ENCODE measurements at regions not wholly inside any gene's neighbourhood (a gene's known extent, or its start where the extent isn't known, plus 50 kb on each side); places are given as distances from the start of the nearest gene placed in this dataset.

DNA sequence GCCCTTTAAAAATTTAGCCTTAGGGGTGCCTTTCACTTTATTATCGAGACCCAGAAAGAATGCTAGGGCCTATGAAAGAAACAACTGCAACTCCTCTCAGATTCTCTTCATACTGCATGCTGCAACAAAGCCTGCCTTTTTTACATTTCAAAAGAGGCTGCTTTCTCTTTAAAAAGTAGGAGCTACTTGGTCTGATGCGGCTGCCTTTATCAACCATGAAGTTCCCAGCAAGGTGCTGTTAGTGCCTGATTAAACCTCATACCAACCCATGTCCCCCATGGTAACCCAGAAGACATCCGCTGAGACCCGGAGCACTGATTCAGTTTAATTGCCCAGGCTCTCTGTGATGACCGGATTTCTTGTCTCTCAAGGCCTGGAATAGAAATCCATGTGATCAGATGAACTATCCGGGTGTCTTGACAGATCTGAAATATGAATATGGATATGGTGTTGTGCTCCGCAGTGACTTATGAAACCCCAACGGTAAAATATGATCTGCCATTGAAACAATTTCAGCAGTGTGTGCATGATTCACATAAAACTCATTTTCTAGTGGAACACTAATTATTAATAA is 368.3 kb downstream of the ZNF521 start:
- DNase-seq (ENCODE audit: low read depth in 6 of 9, low spot score in 9 of 9) = no peak
- H3K36me3 ChIP-seq (ENCODE audit: control insufficient read depth in 2 of 2, insufficient read depth in 2 of 2, low read length in 1 of 2) = no peaks in the 10 kb centered on the region
- WGBS = 95% methylated on average over 8 of the region's 8 CpGs

DNA sequence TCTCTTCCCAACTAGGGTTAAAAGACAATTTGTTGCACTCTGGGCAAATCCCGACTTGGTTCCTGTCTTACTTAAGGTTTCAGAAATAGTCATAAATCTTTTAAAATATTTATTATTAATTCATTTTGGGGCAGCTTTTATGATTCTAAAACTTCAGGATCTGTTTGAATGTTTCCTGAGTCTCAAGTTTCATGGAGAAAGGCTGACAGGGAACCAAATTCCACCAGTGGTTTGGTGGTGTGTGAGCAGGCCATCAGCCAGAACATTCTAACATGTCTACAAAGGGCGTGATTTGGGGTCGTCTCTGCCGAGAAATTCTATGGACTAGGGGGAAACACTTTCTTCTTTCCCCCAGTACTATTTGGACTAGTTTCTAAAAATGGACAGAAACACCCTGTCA is 366.4 kb downstream of the ZNF521 start:
- no peak for DNase-seq (ENCODE audit: low read depth in 6 of 9, low spot score in 9 of 9)
- Histone ChIP-seq H3K36me3 (ENCODE audit: control insufficient read depth in 2 of 2, insufficient read depth in 2 of 2, low read length in 1 of 2) (no peaks in the 10 kb centered on the region), H3K4me3 (ENCODE audit: low read length in 2 of 2) (no peak overlapping the region), H3K9me3 (ENCODE audit: control insufficient read depth in 2 of 2, insufficient read depth in 1 of 2, low read length in 1 of 2) (no peaks in the 10 kb centered on the region), H3K27ac (ENCODE audit: low read depth in 1 of 2, low read length in 1 of 2) (peak overlapping the region; percentile 3 to 42), H3K27me3 (ENCODE audit: control insufficient read depth in 2 of 2, insufficient read depth in 1 of 2, low read length in 1 of 2) (no peaks in the 10 kb centered on the region), H3K4me1 (ENCODE audit: control insufficient read depth in 2 of 2, insufficient read depth in 2 of 2, low read length in 2 of 2) (peaks cover 0 to 16% of the 10 kb centered on the region in 2 donors)
- 80% methylated on average over 4 of the region's 4 CpGs for WGBS

More for the DNA sequence above, 368.3 kb downstream of the ZNF521 start:
- H3K27me3 ChIP-seq (ENCODE audit: control insufficient read depth in 2 of 2, insufficient read depth in 1 of 2, low read length in 1 of 2) = no peaks in the 10 kb centered on the region
- H3K4me3 ChIP-seq (ENCODE audit: low read length in 2 of 2) = no peak overlapping the region
- H3K27ac ChIP-seq (ENCODE audit: low read depth in 1 of 2, low read length in 1 of 2) = no peak overlapping the region
- peaks cover 0 to 11% of the 10 kb centered on the region in 2 donors for H3K4me1 ChIP-seq (ENCODE audit: control insufficient read depth in 2 of 2, insufficient read depth in 2 of 2, low read length in 2 of 2)
- H3K9me3 ChIP-seq (ENCODE audit: control insufficient read depth in 2 of 2, insufficient read depth in 1 of 2, low read length in 1 of 2) = no peaks in the 10 kb centered on the region

DNA sequence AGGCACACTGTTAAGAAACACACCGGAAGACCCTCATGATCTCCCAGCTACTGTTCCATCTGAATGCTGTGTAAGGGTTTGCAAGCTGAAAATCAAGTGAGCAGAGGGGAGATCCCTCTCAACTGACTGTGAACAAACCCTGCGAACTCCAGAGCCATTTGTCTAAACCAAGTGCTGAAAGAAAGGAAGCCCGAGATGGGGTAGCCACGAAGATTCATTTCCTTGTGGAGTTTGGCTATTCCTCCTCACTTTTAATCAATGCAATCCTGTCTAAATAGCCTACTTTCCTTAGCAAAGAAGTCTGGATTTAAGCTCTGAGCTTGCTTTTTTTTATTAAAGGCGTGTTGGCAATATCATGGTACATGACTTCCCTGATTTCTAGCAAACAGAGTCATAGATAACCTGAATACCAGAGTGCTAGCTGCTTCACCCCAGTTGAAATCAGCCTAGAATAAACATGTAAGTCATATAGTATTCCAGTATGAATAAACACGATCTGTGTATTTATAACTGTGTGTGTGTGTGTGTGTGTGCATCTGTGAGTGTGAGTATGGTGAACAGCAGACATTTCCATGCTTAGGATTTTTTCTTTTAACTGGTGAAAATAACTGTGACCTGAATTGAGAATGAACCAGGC is 365.2 kb downstream of the ZNF521 start:
- Histone ChIP-seq H3K4me3 (ENCODE audit: low read length in 2 of 2) (no peak overlapping the region), H3K27ac (ENCODE audit: low read depth in 1 of 2, low read length in 1 of 2) (peak overlapping the region; percentile 18 to 73), H3K27me3 (ENCODE audit: control insufficient read depth in 2 of 2, insufficient read depth in 1 of 2, low read length in 1 of 2) (no peaks in the 10 kb centered on the region), H3K36me3 (ENCODE audit: control insufficient read depth in 2 of 2, insufficient read depth in 2 of 2, low read length in 1 of 2) (no peaks in the 10 kb centered on the region), H3K9me3 (ENCODE audit: control insufficient read depth in 2 of 2, insufficient read depth in 1 of 2, low read length in 1 of 2) (no peaks in the 10 kb centered on the region), H3K4me1 (ENCODE audit: control insufficient read depth in 2 of 2, insufficient read depth in 2 of 2, low read length in 2 of 2) (peaks cover 0 to 16% of the 10 kb centered on the region in 2 donors)
- no peak for DNase-seq (ENCODE audit: low read depth in 6 of 9, low spot score in 9 of 9)
- WGBS = 86% methylated on average over 6 of the region's 6 CpGs

DNA sequence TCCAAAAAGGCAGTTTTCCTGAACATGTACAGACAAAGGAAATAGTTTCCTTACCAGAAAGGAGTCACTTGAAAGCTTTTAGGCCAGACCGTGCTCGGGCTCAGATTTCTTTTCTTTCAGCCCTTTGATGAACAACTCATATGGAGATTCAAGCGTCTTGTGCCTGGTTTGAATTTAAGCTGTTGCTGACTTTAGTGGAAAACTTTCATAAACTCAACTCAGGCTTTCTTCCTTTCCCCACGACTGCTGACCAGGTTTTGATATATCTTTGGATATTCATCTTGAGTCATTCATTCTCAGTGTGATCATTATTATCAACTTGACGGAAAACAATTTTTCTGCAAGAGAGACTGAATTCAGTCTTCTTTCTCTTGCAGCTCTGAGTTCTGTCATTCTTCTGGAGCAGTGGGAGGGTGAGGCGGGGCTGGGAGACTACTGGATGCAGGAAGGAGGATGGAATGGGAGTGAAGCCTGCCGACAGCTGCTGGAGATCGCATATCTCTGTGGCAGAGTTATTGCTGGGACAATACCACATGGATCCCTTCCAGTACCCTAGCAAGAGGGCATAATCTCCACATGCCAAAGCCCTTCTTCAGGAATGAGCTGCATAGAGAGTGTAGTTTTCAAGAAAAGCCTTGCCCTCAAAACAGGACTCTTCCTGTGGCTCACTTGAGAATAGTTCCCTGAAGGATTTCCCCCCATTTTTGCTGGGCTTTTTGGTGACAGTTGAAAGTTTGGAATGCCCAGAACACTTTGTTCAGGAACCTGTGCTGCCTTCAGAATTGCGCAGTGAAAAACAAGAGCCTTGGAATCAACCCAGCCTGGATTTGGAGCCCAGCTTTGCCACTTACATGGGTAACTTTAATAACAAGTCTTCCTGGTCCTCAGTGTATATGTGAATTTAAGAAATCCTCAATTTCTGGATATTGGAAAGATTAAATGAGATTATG is 364.4 kb downstream of the ZNF521 start:
- H3K36me3 ChIP-seq (ENCODE audit: control insufficient read depth in 2 of 2, insufficient read depth in 2 of 2, low read length in 1 of 2) = no peaks in the 10 kb centered on the region
- no peak overlapping the region for H3K4me3 ChIP-seq (ENCODE audit: low read length in 2 of 2)
- 93% methylated on average over 9 of the region's 9 CpGs for WGBS
- peak overlapping the region; percentile 66 to 69 for H3K27ac ChIP-seq (ENCODE audit: low read depth in 1 of 2, low read length in 1 of 2)
- H3K4me1 ChIP-seq (ENCODE audit: control insufficient read depth in 2 of 2, insufficient read depth in 2 of 2, low read length in 2 of 2) = peaks cover 0 to 16% of the 10 kb centered on the region in 2 donors
- H3K9me3 ChIP-seq (ENCODE audit: control insufficient read depth in 2 of 2, insufficient read depth in 1 of 2, low read length in 1 of 2) = no peaks in the 10 kb centered on the region
- no peaks in the 10 kb centered on the region for H3K27me3 ChIP-seq (ENCODE audit: control insufficient read depth in 2 of 2, insufficient read depth in 1 of 2, low read length in 1 of 2)
- DNase-seq (ENCODE audit: low read depth in 6 of 9, low spot score in 9 of 9) = peak in 1 of 9 donors; percentile 12

GRCh38 chr18:24988253-24988840 is 363.6 kb downstream of the ZNF521 start:
- Histone ChIP-seq H3K4me1 (ENCODE audit: control insufficient read depth in 2 of 2, insufficient read depth in 2 of 2, low read length in 2 of 2) (peaks cover 0 to 16% of the 10 kb centered on the region in 2 donors), H3K4me3 (ENCODE audit: low read length in 2 of 2) (no peak overlapping the region), H3K9me3 (ENCODE audit: control insufficient read depth in 2 of 2, insufficient read depth in 1 of 2, low read length in 1 of 2) (no peaks in the 10 kb centered on the region), H3K27me3 (ENCODE audit: control insufficient read depth in 2 of 2, insufficient read depth in 1 of 2, low read length in 1 of 2) (no peaks in the 10 kb centered on the region), H3K36me3 (ENCODE audit: control insufficient read depth in 2 of 2, insufficient read depth in 2 of 2, low read length in 1 of 2) (no peaks in the 10 kb centered on the region), H3K27ac (ENCODE audit: low read depth in 1 of 2, low read length in 1 of 2) (peak overlapping the region in 1 of 2 donors; percentile 66)
- peak in 1 of 9 donors; percentile 10 for DNase-seq (ENCODE audit: low read depth in 6 of 9, low spot score in 9 of 9)
- WGBS = 84% methylated on average over 7 of the region's 7 CpGs

GRCh38 chr18:24989760-24990593 is 362.0 kb downstream of the ZNF521 start:
- WGBS = 91% methylated on average over 7 of the region's 7 CpGs
- Histone ChIP-seq H3K27me3 (ENCODE audit: control insufficient read depth in 2 of 2, insufficient read depth in 1 of 2, low read length in 1 of 2) (no peaks in the 10 kb centered on the region), H3K4me1 (ENCODE audit: control insufficient read depth in 2 of 2, insufficient read depth in 2 of 2, low read length in 2 of 2) (peaks cover 0 to 16% of the 10 kb centered on the region in 2 donors), H3K9me3 (ENCODE audit: control insufficient read depth in 2 of 2, insufficient read depth in 1 of 2, low read length in 1 of 2) (no peaks in the 10 kb centered on the region), H3K4me3 (ENCODE audit: low read length in 2 of 2) (no peak overlapping the region), H3K27ac (ENCODE audit: low read depth in 1 of 2, low read length in 1 of 2) (no peak overlapping the region), H3K36me3 (ENCODE audit: control insufficient read depth in 2 of 2, insufficient read depth in 2 of 2, low read length in 1 of 2) (no peaks in the 10 kb centered on the region)
- no peak for DNase-seq (ENCODE audit: low read depth in 6 of 9, low spot score in 9 of 9)

DNA sequence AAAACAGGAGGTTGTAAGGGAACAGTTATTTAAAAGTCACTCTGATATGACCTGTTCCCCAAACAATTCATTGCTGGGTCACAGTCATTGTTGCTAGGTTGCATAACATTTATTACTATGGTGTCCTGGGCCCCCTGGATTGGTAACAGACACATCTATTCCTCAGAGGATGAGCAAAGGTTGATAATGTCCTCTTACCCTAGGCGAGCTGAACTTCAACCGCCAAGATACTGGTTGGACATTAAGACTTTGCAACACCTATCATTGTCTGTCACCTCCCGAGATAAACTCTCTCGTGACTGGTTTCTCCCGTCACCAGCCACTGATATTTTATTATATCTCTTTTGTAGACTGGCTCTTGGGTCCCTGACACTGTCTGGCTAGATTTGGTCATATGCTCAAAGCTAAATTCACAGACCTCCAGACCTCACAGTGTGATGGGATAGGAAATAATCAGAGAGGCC is 361.3 kb downstream of the ZNF521 start:
- WGBS = 97% methylated on average over 5 of the region's 5 CpGs

More for the DNA sequence above, 361.3 kb downstream of the ZNF521 start:
- no peaks in the 10 kb centered on the region for H3K9me3 ChIP-seq (ENCODE audit: control insufficient read depth in 2 of 2, insufficient read depth in 1 of 2, low read length in 1 of 2)
- H3K27ac ChIP-seq (ENCODE audit: low read depth in 1 of 2, low read length in 1 of 2) = no peak overlapping the region
- DNase-seq (ENCODE audit: low read depth in 6 of 9, low spot score in 9 of 9) = no peak
- no peaks in the 10 kb centered on the region for H3K27me3 ChIP-seq (ENCODE audit: control insufficient read depth in 2 of 2, insufficient read depth in 1 of 2, low read length in 1 of 2)
- no peak overlapping the region for H3K4me3 ChIP-seq (ENCODE audit: low read length in 2 of 2)
- H3K36me3 ChIP-seq (ENCODE audit: control insufficient read depth in 2 of 2, insufficient read depth in 2 of 2, low read length in 1 of 2) = no peaks in the 10 kb centered on the region
- H3K4me1 ChIP-seq (ENCODE audit: control insufficient read depth in 2 of 2, insufficient read depth in 2 of 2, low read length in 2 of 2) = peaks cover 0 to 16% of the 10 kb centered on the region in 2 donors
